MM.1S (cell line): ENCODE measurements at regions not wholly inside any gene's neighbourhood (a gene's known extent, or its start where the extent isn't known, plus 50 kb on each side); places are given as distances from the start of the nearest gene placed in this dataset.
"Not testable (repeated sequence)": the region's sequence is repeated elsewhere in the genome, so short reads cannot be mapped to it uniquely, and the experiment has no call there.

Experiments
- DNase-seq: peaks from one replicate; pipeline ENCODE4 v3.0.0-alpha.2; 2015
- H2AFZ ChIP-seq: fragments of 300-600 bp; sonication (generic); 2 replicates; pipeline ENCODE4 v1.6.0; 2016; ENCODE audit warnings: antibody characterized with exemption, low read length
- H3F3A ChIP-seq: fragments of 300-600 bp; sonication (generic); 2 replicates; pipeline ENCODE4 v1.6.1; 2016; ENCODE audit warnings: mild to moderate bottlenecking, antibody characterized with exemption, low read length, moderate library complexity, mixed read lengths; ENCODE audit not compliant: insufficient read depth
- H3K27ac ChIP-seq: fragments of 300-600 bp; sonication (generic); 2 replicates; pipeline ENCODE4 v1.5.1; 2016; ENCODE audit warnings: mild to moderate bottlenecking, low read length
- H3K27me3 ChIP-seq: fragments of 300-600 bp; sonication (generic); replicated peaks from 2 replicates; pipeline ENCODE4 v1.6.0; 2016; ENCODE audit warnings: low read length; ENCODE audit not compliant: insufficient read depth
- H3K36me3 ChIP-seq: fragments of 300-600 bp; sonication (generic); replicated peaks from 2 replicates; pipeline ENCODE4 v1.6.1; 2016; ENCODE audit warnings: mild to moderate bottlenecking, low read length, mixed read lengths; ENCODE audit not compliant: insufficient read depth
- H3K4me1 ChIP-seq: fragments of 300-600 bp; sonication (generic); 2 replicates; pipeline ENCODE4 v1.6.1; 2016; ENCODE audit warnings: low read length, mixed read lengths
- H3K4me2 ChIP-seq: fragments of 300-600 bp; sonication (generic); 2 replicates; pipeline ENCODE4 v1.6.0; 2016; ENCODE audit warnings: low read depth, low read length
- H3K4me3 ChIP-seq: fragments of 300-600 bp; sonication (generic); 2 replicates; pipeline ENCODE4 v1.5.1; 2016; ENCODE audit warnings: low read length, mixed read lengths
- H3K79me2 ChIP-seq: fragments of 300-600 bp; sonication (generic); 2 replicates; pipeline ENCODE4 v1.6.1; 2016; ENCODE audit warnings: mixed run types, low read length, mixed read lengths
- H3K9ac ChIP-seq: fragments of 300-600 bp; sonication (generic); 2 replicates; pipeline ENCODE4 v1.6.1; 2016; ENCODE audit warnings: low read length, mixed read lengths
- H3K9me2 ChIP-seq: fragments of 300-600 bp; sonication (generic); replicated peaks from 2 replicates; pipeline ENCODE4 v1.6.1; 2016; ENCODE audit warnings: mild to moderate bottlenecking, low read length, mixed read lengths; ENCODE audit not compliant: insufficient read depth
- H3K9me3 ChIP-seq: fragments of 300-600 bp; sonication (generic); replicated peaks from 2 replicates; pipeline ENCODE4 v1.6.1; 2016; ENCODE audit warnings: mild to moderate bottlenecking, low read length, mixed read lengths; ENCODE audit not compliant: insufficient read depth
- H4K20me1 ChIP-seq: fragments of 300-600 bp; sonication (generic); 2 replicates; pipeline ENCODE4 v1.6.1; 2016; ENCODE audit warnings: mild to moderate bottlenecking, low read length, moderate library complexity, mixed read lengths; ENCODE audit not compliant: insufficient read depth
- CTCF ChIP-seq: fragments of 300-600 bp; sonication (generic); IDR thresholded peaks from 2 replicates; pipeline ENCODE4 v1.5.1; 2016; ENCODE audit warnings: antibody characterized with exemption, low read length, mixed read lengths
- EZH2 ChIP-seq: fragments of 300-600 bp; sonication (generic); optimal IDR thresholded peaks from 2 replicates; pipeline ENCODE3; 2017; ENCODE audit warnings: low read depth, mild to moderate bottlenecking, antibody characterized with exemption, low read length, mixed read lengths
- EZH2phosphoT487 ChIP-seq: fragments of 300-600 bp; sonication (generic); IDR thresholded peaks from 2 replicates; pipeline ENCODE4 v1.6.1; 2018; ENCODE audit warnings: antibody characterized with exemption, low read length

- no peak overlapping the region for H3K4me3 ChIP-seq
- H3K9ac ChIP-seq, result no peak overlapping the region
- no peak for DNase-seq
- TF ChIP-seq CTCF, result no peak
- TF ChIP-seq EZH2phosphoT487, result no peak
- no peak for TF ChIP-seq EZH2
- H3K27ac ChIP-seq, result no peak overlapping the region
- H4K20me1 ChIP-seq, result no peaks in the 10 kb centered on the region
- no peak overlapping the region for H2AFZ ChIP-seq
- no peaks in the 10 kb centered on the region for H3F3A ChIP-seq
- no peaks in the 10 kb centered on the region for H3K9me2 ChIP-seq
- H3K4me2 ChIP-seq, result no peak overlapping the region
- no peaks in the 10 kb centered on the region for H3K9me3 ChIP-seq
- H3K4me1 ChIP-seq, result no peaks in the 10 kb centered on the region
- H3K36me3 ChIP-seq, result no peaks in the 10 kb centered on the region
- no peaks in the 10 kb centered on the region for H3K27me3 ChIP-seq
- peaks cover 29% of the 10 kb centered on the region for H3K79me2 ChIP-seq
Observed at GRCh38 chr2:111250448-111251030, 129.8 kb downstream of the BCL2L11 start.

GRCh38 chr2:111251711-111252110 is 131.0 kb downstream of the BCL2L11 start:
- H3K9ac ChIP-seq, result no peak overlapping the region
- peaks cover 29% of the 10 kb centered on the region for H3K79me2 ChIP-seq
- no peaks in the 10 kb centered on the region for H3K27me3 ChIP-seq
- no peak overlapping the region for H3K27ac ChIP-seq
- no peaks in the 10 kb centered on the region for H3K9me2 ChIP-seq
- no peaks in the 10 kb centered on the region for H3F3A ChIP-seq
- TF ChIP-seq CTCF (no peak), EZH2 (no peak), EZH2phosphoT487 (no peak)
- H4K20me1 ChIP-seq, result no peaks in the 10 kb centered on the region
- H2AFZ ChIP-seq, result no peak overlapping the region
- H3K4me2 ChIP-seq, result no peak overlapping the region
- H3K36me3 ChIP-seq, result no peaks in the 10 kb centered on the region
- H3K4me1 ChIP-seq, result no peaks in the 10 kb centered on the region
- H3K4me3 ChIP-seq, result no peak overlapping the region
- no peak for DNase-seq
- no peaks in the 10 kb centered on the region for H3K9me3 ChIP-seq

GRCh38 chr2:111252436-111252835 is 131.7 kb downstream of the BCL2L11 start:
- no peaks in the 10 kb centered on the region for H4K20me1 ChIP-seq
- H3K79me2 ChIP-seq, result peaks cover 29% of the 10 kb centered on the region
- no peaks in the 10 kb centered on the region for H3K27me3 ChIP-seq
- TF ChIP-seq CTCF, result no peak
- TF ChIP-seq EZH2, result no peak
- no peak for TF ChIP-seq EZH2phosphoT487
- H3K4me1 ChIP-seq, result no peaks in the 10 kb centered on the region
- no peak overlapping the region for H3K4me3 ChIP-seq
- no peaks in the 10 kb centered on the region for H3K9me2 ChIP-seq
- no peaks in the 10 kb centered on the region for H3K9me3 ChIP-seq
- no peaks in the 10 kb centered on the region for H3F3A ChIP-seq
- H3K36me3 ChIP-seq, result no peaks in the 10 kb centered on the region
- H3K4me2 ChIP-seq, result no peak overlapping the region
- no peak for DNase-seq
- no peak overlapping the region for H3K9ac ChIP-seq
- H2AFZ ChIP-seq, result no peak overlapping the region
- H3K27ac ChIP-seq, result no peak overlapping the region

GRCh38 chr2:111254916-111255315 is 134.2 kb downstream of the BCL2L11 start:
- not testable (repeated sequence) for H3K4me3 ChIP-seq, H3K27me3 ChIP-seq, H3F3A ChIP-seq, H3K36me3 ChIP-seq, H2AFZ ChIP-seq, H3K9me2 ChIP-seq, H3K4me1 ChIP-seq, H3K4me2 ChIP-seq, H3K27ac ChIP-seq, H3K9me3 ChIP-seq, H3K9ac ChIP-seq, DNase-seq, H4K20me1 ChIP-seq
- H3K79me2 ChIP-seq, result peaks cover 28% of the 10 kb centered on the region

- H2AFZ ChIP-seq, H3K9me3 ChIP-seq, H3K4me1 ChIP-seq, H3K27me3 ChIP-seq, H3F3A ChIP-seq, H4K20me1 ChIP-seq, DNase-seq, H3K36me3 ChIP-seq, H3K27ac ChIP-seq, H3K9me2 ChIP-seq, H3K4me2 ChIP-seq, H3K4me3 ChIP-seq, H3K9ac ChIP-seq: not testable (repeated sequence)
- H3K79me2 ChIP-seq, result peaks cover 10% of the 10 kb centered on the region
Observed at GRCh38 chr2:111256628-111257027, 135.9 kb downstream of the BCL2L11 start.

GRCh38 chr2:111257607-111258006 is 136.9 kb downstream of the BCL2L11 start:
- H3K9me2 ChIP-seq, H3K9me3 ChIP-seq, H2AFZ ChIP-seq, H3K36me3 ChIP-seq, H3K79me2 ChIP-seq, H3K9ac ChIP-seq, H3K27ac ChIP-seq, DNase-seq, H3F3A ChIP-seq, H4K20me1 ChIP-seq, H3K27me3 ChIP-seq, H3K4me3 ChIP-seq, H3K4me2 ChIP-seq, H3K4me1 ChIP-seq: not testable (repeated sequence)
